Prostate gland (tissue), 2 donors: ENCODE measurements at regions not wholly inside any gene's neighbourhood (a gene's known extent, or its start where the extent isn't known, plus 50 kb on each side); places are given as distances from the start of the nearest gene placed in this dataset.
A peak's percentile ranks its signal among the peaks of the same experiment; 100 is the strongest.

Experiments
- DNase-seq: peaks from one replicate; pipeline ENCODE4 v3.0.0-alpha.2; 2019; ENCODE audit warnings: low spot score
- H3K27ac ChIP-seq, 2 donors: fragments of 200-600 bp; sonication (generic); 2 replicates each; pipeline ENCODE4 v1.5.1; 2017 to 2019
- H3K27me3 ChIP-seq: fragments of 200-600 bp; sonication (generic); replicated peaks from 2 replicates; pipeline ENCODE4 v1.5.1; 2019; ENCODE audit not compliant: insufficient read depth
- H3K36me3 ChIP-seq, 2 donors: fragments of 200-600 bp; sonication (generic); 1 replicate in 1 of 2; 2 replicates in 1 of 2; pipeline versions ENCODE4 v1.5.1 to v1.8.1; 2017 to 2019
- H3K4me1 ChIP-seq: fragments of 200-600 bp; sonication (generic); replicated peaks from 2 replicates; pipeline ENCODE4 v1.5.1; 2019
- H3K4me3 ChIP-seq, 2 donors: fragments of 200-600 bp; sonication (generic); 2 replicates each; pipeline ENCODE4 v1.5.1; 2017 to 2019
- H3K9me3 ChIP-seq: fragments of 200-600 bp; sonication (generic); 2 replicates; pipeline ENCODE4 v1.5.1; 2017
- POLR2A ChIP-seq: fragments of 450-650 bp; IDR thresholded peaks from one replicate; pipeline ENCODE4 v1.6.1; 2016; ENCODE audit warnings: antibody characterized with exemption, mild to moderate bottlenecking
- POLR2AphosphoS5 ChIP-seq: sonication (generic); formaldehyde crosslinking; IDR thresholded peaks from one replicate; pipeline ENCODE4 v1.6.1; 2017; ENCODE audit warnings: antibody characterized with exemption
- WGBS: methylation state at CpG from one replicate; pipeline ENCODE4 v1.1.5; 2018; 5-methylcytosine and 5-hydroxymethylcytosine counted together
- intact Hi-C: fragments of 100-400 bp; cut with DNase I; formaldehyde crosslinking; loops from one replicate; pipeline ENCODE4 v1.14.2; 2022
- TF ChIP-seq, protein P1 (sequence below), 4 experiments: fragments of 200-600 bp in 2 of 4; fragments of 450-650 bp in 2 of 4; sonication (generic) in 2 of 4; IDR thresholded peaks; 1 replicate in 3 of 4; 2 replicates in 1 of 4; pipeline ENCODE4 v1.5.1; 2016 to 2019; ENCODE audit warnings: antibody characterized with exemption in 4 of 4, mild to moderate bottlenecking in 2 of 4, moderate library complexity in 2 of 4

DNA sequence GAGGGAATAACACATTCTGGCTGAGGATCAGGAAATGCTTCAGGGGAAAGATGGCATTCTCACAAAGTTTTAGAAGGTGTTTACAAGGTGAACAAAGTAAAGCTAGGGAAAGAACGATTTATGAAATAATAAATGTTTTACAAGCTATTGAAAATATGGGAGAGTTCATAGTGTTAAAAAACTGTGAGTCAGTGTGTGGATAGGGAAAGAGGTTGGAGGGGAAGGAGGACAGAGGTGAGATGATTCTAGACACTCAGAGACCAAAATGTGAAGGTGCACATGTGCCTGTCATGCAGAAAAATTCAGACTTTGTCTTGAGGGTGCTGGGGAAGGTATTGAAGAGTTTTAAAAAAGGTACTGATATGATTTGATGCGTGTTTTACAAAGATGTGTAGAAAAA lies 476.1 kb downstream of the TDRD3 start:
- Histone ChIP-seq H3K4me3 (no peak overlapping the region), H3K36me3 (no peaks in the 10 kb centered on the region), H3K27ac (no peak overlapping the region), H3K9me3 (no peaks in the 10 kb centered on the region), H3K4me1 (no peaks in the 10 kb centered on the region), H3K27me3 (no peaks in the 10 kb centered on the region)
- whole genome bisulfite sequencing = 41% methylated on average over 2 of the region's 2 CpGs
- peak; percentile 7 for TF ChIP-seq POLR2AphosphoS5
- TF ChIP-seq, protein P1, sequence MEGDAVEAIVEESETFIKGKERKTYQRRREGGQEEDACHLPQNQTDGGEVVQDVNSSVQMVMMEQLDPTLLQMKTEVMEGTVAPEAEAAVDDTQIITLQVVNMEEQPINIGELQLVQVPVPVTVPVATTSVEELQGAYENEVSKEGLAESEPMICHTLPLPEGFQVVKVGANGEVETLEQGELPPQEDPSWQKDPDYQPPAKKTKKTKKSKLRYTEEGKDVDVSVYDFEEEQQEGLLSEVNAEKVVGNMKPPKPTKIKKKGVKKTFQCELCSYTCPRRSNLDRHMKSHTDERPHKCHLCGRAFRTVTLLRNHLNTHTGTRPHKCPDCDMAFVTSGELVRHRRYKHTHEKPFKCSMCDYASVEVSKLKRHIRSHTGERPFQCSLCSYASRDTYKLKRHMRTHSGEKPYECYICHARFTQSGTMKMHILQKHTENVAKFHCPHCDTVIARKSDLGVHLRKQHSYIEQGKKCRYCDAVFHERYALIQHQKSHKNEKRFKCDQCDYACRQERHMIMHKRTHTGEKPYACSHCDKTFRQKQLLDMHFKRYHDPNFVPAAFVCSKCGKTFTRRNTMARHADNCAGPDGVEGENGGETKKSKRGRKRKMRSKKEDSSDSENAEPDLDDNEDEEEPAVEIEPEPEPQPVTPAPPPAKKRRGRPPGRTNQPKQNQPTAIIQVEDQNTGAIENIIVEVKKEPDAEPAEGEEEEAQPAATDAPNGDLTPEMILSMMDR (IDR thresholded peaks at IDR 0.05) = no peak
- DNase-seq = no peak
- intact Hi-C loops = no loop called here

DNA sequence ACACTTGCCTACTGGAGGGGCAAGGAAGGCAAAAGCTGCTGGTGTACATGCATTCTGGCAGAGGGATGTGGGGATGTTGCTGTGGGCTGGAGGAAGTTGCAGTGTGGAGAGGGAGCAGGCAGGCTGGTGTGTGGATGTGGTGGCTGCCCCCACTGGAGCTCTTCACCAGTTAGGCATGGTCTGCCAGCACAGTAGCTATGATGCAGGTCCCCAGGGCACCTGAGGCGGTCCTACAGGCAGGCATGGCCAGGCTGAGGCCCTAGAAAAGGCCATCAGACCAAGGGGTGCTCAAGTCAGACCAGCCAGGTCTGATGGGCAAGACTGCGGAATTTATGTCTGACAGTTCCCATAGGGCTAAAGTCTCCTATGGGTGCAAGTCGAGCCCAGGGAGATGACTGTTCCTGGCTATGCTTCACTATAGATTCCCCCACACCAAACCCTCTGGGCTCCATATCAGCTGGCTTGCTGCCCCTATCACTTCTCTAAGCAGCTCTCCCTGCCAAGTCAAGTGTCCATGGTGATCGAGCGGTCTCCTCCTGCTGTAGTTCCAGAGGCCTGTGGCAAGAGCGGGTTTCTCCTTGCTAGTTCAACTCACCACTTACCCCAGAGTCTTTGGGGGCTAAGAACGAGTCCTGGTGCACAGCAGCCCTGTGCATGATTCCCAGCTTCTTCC lies 473.1 kb downstream of the TDRD3 start:
- DNase-seq = no peak
- intact Hi-C loops = no loop called here
- WGBS = 94% methylated on average over 7 of the region's 7 CpGs

DNA sequence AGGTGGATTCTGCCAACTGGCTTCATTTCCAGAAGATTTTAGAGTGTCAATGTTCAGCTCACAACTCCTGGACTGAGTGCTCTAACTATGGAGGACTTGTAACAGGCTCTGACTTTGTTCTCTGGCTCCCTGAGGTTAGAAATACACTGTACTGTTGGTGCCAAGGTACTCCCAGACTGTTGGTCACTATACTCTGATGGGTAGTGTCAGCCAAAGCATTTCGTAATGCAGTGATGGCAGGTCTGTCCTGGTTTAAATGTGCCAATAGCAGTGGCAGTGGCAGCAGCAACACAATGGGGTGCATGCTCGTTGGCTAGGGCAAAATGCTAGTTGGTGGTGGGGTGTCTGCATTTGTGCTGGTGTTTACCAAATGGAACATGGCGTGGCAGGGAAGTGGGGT lies 472.2 kb downstream of the TDRD3 start:
- no peak for DNase-seq
- intact Hi-C loops = no loop called here
- no peaks in the 10 kb centered on the region for H3K9me3 ChIP-seq
- no peak overlapping the region for H3K27ac ChIP-seq
- no peaks in the 10 kb centered on the region for H3K36me3 ChIP-seq
- WGBS = 92% methylated on average over 3 of the region's 3 CpGs
- no peaks in the 10 kb centered on the region for H3K27me3 ChIP-seq
- no peaks in the 10 kb centered on the region for H3K4me1 ChIP-seq
- no peak overlapping the region for H3K4me3 ChIP-seq
- TF ChIP-seq, protein P1 (IDR thresholded peaks at IDR 0.05) = no peak
- TF ChIP-seq POLR2AphosphoS5 = no peak
- no peak for TF ChIP-seq POLR2A

More for the DNA sequence above, 473.1 kb downstream of the TDRD3 start:
- Histone ChIP-seq H3K4me3 (no peak overlapping the region), H3K4me1 (no peaks in the 10 kb centered on the region), H3K27me3 (no peaks in the 10 kb centered on the region), H3K36me3 (no peaks in the 10 kb centered on the region), H3K27ac (no peak overlapping the region), H3K9me3 (no peaks in the 10 kb centered on the region)
- no peak for TF ChIP-seq POLR2AphosphoS5
- TF ChIP-seq POLR2A = no peak

DNA sequence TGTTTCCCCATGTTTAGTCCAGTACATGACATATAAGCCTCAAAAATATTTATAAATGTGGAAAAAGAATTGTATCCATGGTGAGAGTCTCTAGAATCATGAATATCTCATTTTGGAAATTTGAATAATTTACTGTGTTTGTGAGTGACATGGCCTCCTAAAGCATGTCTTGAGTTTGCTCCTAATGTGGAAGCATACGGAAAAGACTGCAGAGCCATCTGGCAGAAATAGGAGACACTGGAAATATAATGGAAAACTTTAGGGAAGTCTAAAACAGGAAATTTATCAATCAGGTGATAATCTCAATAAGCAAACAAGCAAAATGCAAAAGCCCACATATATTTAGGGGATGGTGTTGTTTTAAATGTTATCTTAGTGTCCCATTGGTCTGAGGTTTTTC lies 465.0 kb downstream of the TDRD3 start:
- H3K36me3 ChIP-seq = no peaks in the 10 kb centered on the region
- H3K4me1 ChIP-seq = no peaks in the 10 kb centered on the region
- no peak for DNase-seq
- no peaks in the 10 kb centered on the region for H3K27me3 ChIP-seq
- H3K27ac ChIP-seq = no peak overlapping the region
- no peaks in the 10 kb centered on the region for H3K9me3 ChIP-seq
- TF ChIP-seq, protein P1 (IDR thresholded peaks at IDR 0.05) = no peak
- TF ChIP-seq POLR2AphosphoS5 (no peak), POLR2A (no peak)
- intact Hi-C loops = no loop called here
- 93% methylated on average over 1 of the region's 1 CpG for WGBS
- no peak overlapping the region for H3K4me3 ChIP-seq

DNA sequence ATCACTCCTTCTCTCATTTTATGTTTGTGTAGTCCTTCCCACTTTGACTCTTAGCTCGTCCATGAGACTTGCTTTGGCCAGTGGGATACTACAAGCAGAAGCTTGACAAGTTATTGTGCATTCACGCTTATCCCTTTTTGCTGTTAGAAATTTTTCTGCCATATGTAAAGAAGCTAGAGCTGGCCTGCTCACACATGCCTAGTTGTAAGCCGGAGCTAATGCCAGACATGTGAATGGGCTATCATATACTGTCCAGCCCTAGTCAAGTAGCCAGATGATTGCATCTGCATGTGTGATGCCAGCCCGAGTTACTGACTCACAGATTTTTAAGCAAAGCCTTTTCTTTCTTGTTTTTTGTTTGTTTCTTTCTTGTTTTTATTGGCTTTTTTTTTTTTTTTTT lies 460.7 kb downstream of the TDRD3 start:
- Histone ChIP-seq H3K4me1 (no peaks in the 10 kb centered on the region), H3K27me3 (no peaks in the 10 kb centered on the region), H3K27ac (no peak overlapping the region), H3K9me3 (no peaks in the 10 kb centered on the region), H3K36me3 (no peaks in the 10 kb centered on the region), H3K4me3 (no peak overlapping the region)
- TF ChIP-seq, protein P1 (IDR thresholded peaks at IDR 0.05) = no peak
- TF ChIP-seq POLR2AphosphoS5 (no peak), POLR2A (no peak)
- WGBS = 75% methylated on average over 4 of the region's 4 CpGs
- intact Hi-C loops = no loop called here
- DNase-seq = no peak
